Esophagus squamous epithelium (tissue), 4 donors: ENCODE measurements at regions not wholly inside any gene's neighbourhood (a gene's known extent, or its start where the extent isn't known, plus 50 kb on each side); places are given as distances from the start of the nearest gene placed in this dataset.

Experiments
- POLR2A ChIP-seq, 4 donors: fragments of 450-650 bp; IDR thresholded peaks; one replicate each; pipeline ENCODE4 v1.6.1; 2017; ENCODE audit warnings: antibody characterized with exemption in 4 of 4, mild to moderate bottlenecking in 4 of 4, moderate library complexity in 3 of 4
- TF ChIP-seq, protein P1 (sequence below), 6 experiments: fragments of 450-650 bp in 4 of 6; fragments of 200-600 bp in 2 of 6; sonication (generic) in 2 of 6; IDR thresholded peaks; one replicate each; pipeline ENCODE4 v1.5.1; 2016 to 2019; ENCODE audit warnings: antibody characterized with exemption in 6 of 6, mild to moderate bottlenecking in 4 of 6, moderate library complexity in 4 of 6

DNA sequence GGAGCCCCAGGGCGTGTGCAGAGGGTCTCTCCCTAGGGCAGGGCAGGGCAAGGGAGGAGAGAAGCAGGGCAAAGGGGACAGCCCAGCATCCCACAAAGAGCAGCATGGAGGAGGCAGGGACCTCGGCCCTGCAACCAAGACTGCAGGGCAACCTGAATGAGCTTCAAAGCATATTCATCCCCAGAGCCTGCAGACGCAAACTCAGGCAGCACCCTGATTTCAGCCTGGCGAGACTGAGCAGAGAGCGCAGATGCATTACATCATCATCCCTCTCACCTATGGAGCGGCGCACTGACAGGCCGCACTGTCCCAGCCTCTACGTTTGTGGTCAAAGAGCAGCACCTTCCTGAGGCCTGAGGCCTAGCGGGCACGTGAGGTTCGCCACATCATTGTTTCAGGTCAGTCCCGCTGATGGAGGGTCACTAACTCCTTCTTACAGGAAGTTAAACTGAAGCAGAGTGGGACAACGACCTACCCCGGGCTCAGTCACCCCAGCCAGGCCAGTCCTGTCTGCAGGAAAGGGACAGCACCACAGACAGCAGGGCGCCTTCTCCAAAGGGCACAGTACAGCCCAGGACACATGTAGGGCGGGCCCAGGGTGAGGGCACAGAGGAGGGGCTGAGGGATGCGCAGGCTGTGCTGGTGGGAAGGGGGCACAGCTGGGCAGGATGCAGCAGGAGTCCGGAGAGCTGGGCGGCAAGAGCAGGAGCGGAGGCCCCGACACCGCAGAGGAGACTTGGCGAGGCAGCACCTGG lies 67.2 kb upstream of the RAB6C start:
- TF ChIP-seq, protein P1, sequence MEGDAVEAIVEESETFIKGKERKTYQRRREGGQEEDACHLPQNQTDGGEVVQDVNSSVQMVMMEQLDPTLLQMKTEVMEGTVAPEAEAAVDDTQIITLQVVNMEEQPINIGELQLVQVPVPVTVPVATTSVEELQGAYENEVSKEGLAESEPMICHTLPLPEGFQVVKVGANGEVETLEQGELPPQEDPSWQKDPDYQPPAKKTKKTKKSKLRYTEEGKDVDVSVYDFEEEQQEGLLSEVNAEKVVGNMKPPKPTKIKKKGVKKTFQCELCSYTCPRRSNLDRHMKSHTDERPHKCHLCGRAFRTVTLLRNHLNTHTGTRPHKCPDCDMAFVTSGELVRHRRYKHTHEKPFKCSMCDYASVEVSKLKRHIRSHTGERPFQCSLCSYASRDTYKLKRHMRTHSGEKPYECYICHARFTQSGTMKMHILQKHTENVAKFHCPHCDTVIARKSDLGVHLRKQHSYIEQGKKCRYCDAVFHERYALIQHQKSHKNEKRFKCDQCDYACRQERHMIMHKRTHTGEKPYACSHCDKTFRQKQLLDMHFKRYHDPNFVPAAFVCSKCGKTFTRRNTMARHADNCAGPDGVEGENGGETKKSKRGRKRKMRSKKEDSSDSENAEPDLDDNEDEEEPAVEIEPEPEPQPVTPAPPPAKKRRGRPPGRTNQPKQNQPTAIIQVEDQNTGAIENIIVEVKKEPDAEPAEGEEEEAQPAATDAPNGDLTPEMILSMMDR (IDR thresholded peaks at IDR 0.05) = no peak
- no peak for TF ChIP-seq POLR2A (IDR thresholded peaks at IDR 0.05)
